HG02885 (cell line): ENCODE measurements at regions not wholly inside any gene's neighbourhood (a gene's known extent, or its start where the extent isn't known, plus 50 kb on each side); places are given as distances from the start of the nearest gene placed in this dataset.
A peak's percentile ranks its signal among the peaks of the same experiment; 100 is the strongest.

Source experiments
- ATAC-seq: cut with Tn5 transposase; IDR thresholded peaks from one replicate; pipeline ENCODE4 v1.9.1; 2021; ENCODE audit warnings: mild to moderate bottlenecking; ENCODE audit not compliant: unreplicated experiment, poor library complexity

- ATAC-seq, result no peak
Observed at GRCh38 chr7:26029911-26030310, 122.1 kb upstream of the NFE2L3 start.

GRCh38 chr7:26034391-26034790, 117.6 kb upstream of the NFE2L3 start:
- no peak for ATAC-seq

- ATAC-seq, result no peak
Observed at GRCh38 chr7:26035552-26035951, 116.4 kb upstream of the NFE2L3 start.

- ATAC-seq, result no peak
Observed at GRCh38 chr7:26036092-26036491, 115.9 kb upstream of the NFE2L3 start.

GRCh38 chr7:26038201-26038990, 113.6 kb upstream of the NFE2L3 start:
- ATAC-seq, result no peak

GRCh38 chr7:26040085-26040484, 111.9 kb upstream of the NFE2L3 start:
- no peak for ATAC-seq

- ATAC-seq, result no peak
Observed at GRCh38 chr7:26042237-26042636, 109.8 kb upstream of the NFE2L3 start.

GRCh38 chr7:26043801-26044200, 108.2 kb upstream of the NFE2L3 start:
- ATAC-seq, result no peak

GRCh38 chr7:26044320-26044719, 107.7 kb upstream of the NFE2L3 start:
- ATAC-seq, result no peak

GRCh38 chr7:26046150-26046549, 105.8 kb upstream of the NFE2L3 start:
- ATAC-seq, result no peak

GRCh38 chr7:26046878-26047277, 105.1 kb upstream of the NFE2L3 start:
- ATAC-seq, result no peak

- ATAC-seq, result no peak
Observed at GRCh38 chr7:26048663-26049062, 103.3 kb upstream of the NFE2L3 start.

- ATAC-seq, result no peak
Observed at GRCh38 chr7:26049081-26049480, 102.9 kb upstream of the NFE2L3 start.

GRCh38 chr7:26051021-26051420, 101.0 kb upstream of the NFE2L3 start:
- ATAC-seq, result no peak

- no peak for ATAC-seq
Observed at GRCh38 chr7:26052706-26053105, 99.3 kb upstream of the NFE2L3 start.

- no peak for ATAC-seq
Observed at GRCh38 chr7:26054386-26054785, 97.6 kb upstream of the NFE2L3 start.

- ATAC-seq, result no peak
Observed at GRCh38 chr7:26055241-26055640, 96.8 kb upstream of the NFE2L3 start.

- ATAC-seq, result no peak
Observed at GRCh38 chr7:26060733-26061677, 91.0 kb upstream of the NFE2L3 start.

GRCh38 chr7:26061678-26062603, 90.1 kb upstream of the NFE2L3 start:
- peak; percentile 52 for ATAC-seq

- ATAC-seq, result no peak
Observed at GRCh38 chr7:26065652-26066051, 86.3 kb upstream of the NFE2L3 start.
